ENCODE measurements at regions not wholly inside any gene's neighbourhood (a gene's known extent, or its start where the extent isn't known, plus 50 kb on each side); places are given as distances from the start of the nearest gene placed in this dataset.

DNA sequence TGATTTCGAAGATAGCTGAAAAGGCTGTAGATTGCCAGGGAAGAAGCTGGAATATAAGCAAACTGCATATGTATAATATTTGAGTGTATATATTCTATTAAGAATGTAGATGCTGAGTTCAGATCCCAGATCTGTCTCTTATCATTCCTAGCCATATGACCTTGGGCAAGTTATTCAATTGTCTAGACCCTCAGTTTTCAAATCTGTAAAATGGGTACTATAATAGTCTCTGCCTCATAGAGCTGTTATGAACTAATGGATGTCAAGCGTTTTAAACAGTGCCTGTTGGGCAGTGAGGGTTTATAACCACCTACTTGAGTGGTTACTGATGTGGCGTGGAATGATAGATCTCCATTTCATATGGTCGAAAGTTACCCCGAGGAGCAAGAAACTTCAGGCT is 130.4 kb downstream of the GAS1 start:
- Mint-ChIP-seq H3K27ac (no peak overlapping the region), H3K27me3 (no peaks in the 10 kb centered on the region), H3K4me3 (no peak overlapping the region), H3K36me3 (no peaks in the 10 kb centered on the region), H3K4me1 (no peaks in the 10 kb centered on the region), H3K9me3 (no peaks in the 10 kb centered on the region)
- no peak for ATAC-seq

DNA sequence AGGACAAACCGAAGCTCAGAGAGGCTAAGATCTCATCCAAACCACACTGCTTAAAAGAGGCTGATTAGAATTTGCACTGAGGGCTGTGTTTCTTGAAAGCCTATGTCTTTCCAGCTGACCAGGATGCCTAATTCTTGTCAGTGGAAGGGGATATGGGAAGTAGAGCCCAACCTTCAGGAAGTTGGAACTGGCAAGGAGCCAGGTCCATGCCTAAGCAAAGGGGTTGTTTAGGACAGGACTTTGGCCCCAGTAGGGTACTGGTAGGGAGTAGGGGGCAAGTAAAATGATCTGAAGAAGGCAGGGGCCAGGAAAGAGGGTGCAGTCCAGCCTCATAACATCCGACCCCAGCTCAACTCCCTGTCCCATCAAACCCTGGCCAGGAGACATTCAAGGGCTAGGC is 130.9 kb downstream of the GAS1 start:
- Mint-ChIP-seq H3K9me3 (no peaks in the 10 kb centered on the region), H3K4me1 (no peaks in the 10 kb centered on the region), H3K36me3 (no peaks in the 10 kb centered on the region), H3K4me3 (no peak overlapping the region), H3K27ac (no peak overlapping the region), H3K27me3 (no peaks in the 10 kb centered on the region)
- no peak for ATAC-seq

DNA sequence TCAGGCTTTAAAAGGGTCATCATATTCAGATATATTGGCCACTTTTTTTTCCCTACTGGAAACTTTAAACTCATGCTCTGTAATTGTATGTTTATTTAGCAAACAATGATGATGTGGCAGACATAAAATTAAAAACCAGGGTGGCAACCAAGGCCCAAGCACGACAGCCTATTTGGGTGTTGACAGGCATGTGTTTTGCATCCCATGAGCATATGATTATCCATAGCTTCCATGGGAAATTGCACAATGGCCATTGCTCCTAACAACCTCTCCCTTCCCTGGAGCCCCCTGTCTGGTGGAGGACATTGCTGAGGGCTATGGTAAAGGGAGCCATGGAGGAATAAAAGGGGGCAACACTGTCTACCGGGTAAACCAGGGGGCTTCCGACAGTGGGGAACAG is 134.7 kb downstream of the GAS1 start:
- no peak overlapping the region for H3K4me3 Mint-ChIP-seq
- ATAC-seq, result no peak

DNA sequence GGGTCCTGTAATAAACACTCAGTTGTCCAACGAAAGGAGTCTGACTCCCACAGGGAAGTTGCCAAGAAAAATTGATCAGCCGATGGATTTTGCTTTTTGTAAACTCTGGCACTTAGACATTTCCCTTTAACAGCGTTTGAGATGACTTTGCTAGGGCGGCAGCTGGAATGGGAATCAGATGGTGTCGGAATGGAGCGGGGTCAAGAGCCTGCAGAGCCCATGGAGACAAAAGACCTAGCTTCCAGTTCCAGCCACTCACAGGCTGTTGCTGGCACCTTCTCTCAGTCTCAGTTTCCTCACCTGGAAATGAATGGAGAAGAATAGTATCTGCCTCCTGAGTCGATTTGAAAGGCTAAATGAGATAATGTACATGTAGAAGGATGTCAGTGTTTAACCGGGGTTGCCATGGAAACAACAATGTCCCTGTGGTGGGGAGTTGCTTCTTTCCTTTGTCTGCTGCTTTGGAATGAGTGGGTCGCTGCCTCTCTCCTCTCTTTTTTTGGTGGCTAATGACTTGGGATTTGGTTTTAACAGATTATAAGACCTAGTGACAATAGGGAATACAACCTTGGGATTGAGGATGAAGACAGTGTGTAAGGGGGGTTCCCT is 137.4 kb downstream of the GAS1 start:
- H3K27me3 Mint-ChIP-seq, result no peaks in the 10 kb centered on the region
- H3K4me3 Mint-ChIP-seq, result no peak overlapping the region
- ATAC-seq, result no peak
- no peak overlapping the region for H3K27ac Mint-ChIP-seq
- no peaks in the 10 kb centered on the region for H3K36me3 Mint-ChIP-seq
- H3K9me3 Mint-ChIP-seq, result no peaks in the 10 kb centered on the region
- no peaks in the 10 kb centered on the region for H3K4me1 Mint-ChIP-seq

More for the DNA sequence above, 134.7 kb downstream of the GAS1 start:
- Mint-ChIP-seq H3K27me3 (no peaks in the 10 kb centered on the region), H3K9me3 (no peaks in the 10 kb centered on the region), H3K4me1 (no peaks in the 10 kb centered on the region), H3K27ac (no peak overlapping the region), H3K36me3 (no peaks in the 10 kb centered on the region)

DNA sequence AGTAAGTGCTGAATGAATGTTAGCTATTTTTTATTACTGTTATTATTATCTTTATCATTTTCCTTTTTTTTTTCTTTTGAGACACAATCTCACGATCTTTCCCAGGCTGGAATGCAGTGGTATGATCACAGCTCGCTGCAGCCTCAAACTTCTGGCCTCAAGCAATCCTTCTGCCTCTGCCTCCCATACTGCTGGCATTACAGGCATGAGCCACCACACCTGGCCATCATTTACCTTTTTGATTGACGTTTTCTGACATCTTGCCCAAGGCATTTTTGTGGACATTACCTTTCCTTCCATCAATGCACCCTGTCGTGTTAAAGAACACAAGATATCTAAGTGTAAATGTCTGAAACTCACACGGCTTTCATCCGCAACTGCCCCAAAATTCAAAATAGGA is 138.2 kb downstream of the GAS1 start:
- H3K27me3 Mint-ChIP-seq, result no peaks in the 10 kb centered on the region
- no peaks in the 10 kb centered on the region for H3K4me1 Mint-ChIP-seq
- no peaks in the 10 kb centered on the region for H3K36me3 Mint-ChIP-seq
- ATAC-seq, result no peak
- H3K4me3 Mint-ChIP-seq, result no peak overlapping the region
- no peak overlapping the region for H3K27ac Mint-ChIP-seq
- no peaks in the 10 kb centered on the region for H3K9me3 Mint-ChIP-seq

DNA sequence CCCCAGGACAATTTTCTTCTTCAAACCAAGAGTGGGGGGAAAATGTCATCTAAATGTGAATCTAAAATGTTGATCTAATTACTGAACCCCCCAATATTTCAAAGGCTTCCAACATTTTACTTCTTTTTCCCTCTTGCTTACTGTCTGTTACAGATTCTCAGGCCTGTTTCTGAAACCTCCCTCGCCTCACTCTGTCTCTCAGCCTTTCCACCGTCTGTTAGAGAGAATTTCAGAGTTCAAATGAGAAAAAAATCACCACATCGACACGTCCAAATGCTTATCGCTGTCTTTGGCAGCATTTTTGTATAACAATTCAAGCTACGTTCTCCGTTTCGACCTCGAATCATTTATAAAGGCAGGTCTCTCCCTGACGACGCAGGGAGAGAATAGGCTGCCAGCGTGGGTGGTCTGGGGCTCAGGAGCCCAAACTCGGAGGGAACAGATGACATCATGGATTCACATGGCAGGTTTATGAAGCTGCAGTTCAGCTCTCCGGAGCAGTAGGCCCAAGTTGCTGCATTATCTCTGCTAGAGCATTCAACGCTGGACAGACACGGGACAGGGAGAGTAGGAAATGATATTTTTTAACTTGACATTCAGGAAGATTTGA is 139.8 kb downstream of the GAS1 start:
- Mint-ChIP-seq H3K9me3 (peaks cover 9% of the 10 kb centered on the region), H3K36me3 (no peaks in the 10 kb centered on the region), H3K4me1 (no peaks in the 10 kb centered on the region)

DNA sequence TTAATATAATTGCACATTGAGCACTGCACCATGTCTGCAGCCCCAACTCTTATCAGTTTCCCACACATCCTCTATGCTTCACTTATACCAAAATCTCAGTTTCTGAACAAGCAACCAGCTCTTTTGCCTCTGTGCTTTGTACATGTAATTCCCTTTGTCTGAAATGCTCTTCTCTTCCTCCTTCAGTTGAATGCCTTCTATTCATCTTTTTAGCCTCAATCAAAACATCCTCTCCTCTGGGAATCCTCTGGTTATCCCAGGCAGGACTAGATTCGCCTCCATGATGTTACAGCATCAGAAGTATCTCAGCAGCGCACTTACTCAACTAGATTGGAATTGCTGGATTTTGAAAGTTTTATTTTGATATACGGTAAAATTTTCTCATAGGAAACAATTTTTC is 143.3 kb downstream of the GAS1 start:
- Mint-ChIP-seq H3K4me3 (no peak overlapping the region), H3K4me1 (no peaks in the 10 kb centered on the region), H3K36me3 (no peaks in the 10 kb centered on the region), H3K27ac (no peak overlapping the region), H3K27me3 (no peaks in the 10 kb centered on the region), H3K9me3 (peaks cover 9% of the 10 kb centered on the region)
- ATAC-seq, result no peak

More for the DNA sequence above, 139.8 kb downstream of the GAS1 start:
- Mint-ChIP-seq H3K4me3 (no peak overlapping the region), H3K27ac (no peak overlapping the region), H3K27me3 (no peaks in the 10 kb centered on the region)
- no peak for ATAC-seq

DNA sequence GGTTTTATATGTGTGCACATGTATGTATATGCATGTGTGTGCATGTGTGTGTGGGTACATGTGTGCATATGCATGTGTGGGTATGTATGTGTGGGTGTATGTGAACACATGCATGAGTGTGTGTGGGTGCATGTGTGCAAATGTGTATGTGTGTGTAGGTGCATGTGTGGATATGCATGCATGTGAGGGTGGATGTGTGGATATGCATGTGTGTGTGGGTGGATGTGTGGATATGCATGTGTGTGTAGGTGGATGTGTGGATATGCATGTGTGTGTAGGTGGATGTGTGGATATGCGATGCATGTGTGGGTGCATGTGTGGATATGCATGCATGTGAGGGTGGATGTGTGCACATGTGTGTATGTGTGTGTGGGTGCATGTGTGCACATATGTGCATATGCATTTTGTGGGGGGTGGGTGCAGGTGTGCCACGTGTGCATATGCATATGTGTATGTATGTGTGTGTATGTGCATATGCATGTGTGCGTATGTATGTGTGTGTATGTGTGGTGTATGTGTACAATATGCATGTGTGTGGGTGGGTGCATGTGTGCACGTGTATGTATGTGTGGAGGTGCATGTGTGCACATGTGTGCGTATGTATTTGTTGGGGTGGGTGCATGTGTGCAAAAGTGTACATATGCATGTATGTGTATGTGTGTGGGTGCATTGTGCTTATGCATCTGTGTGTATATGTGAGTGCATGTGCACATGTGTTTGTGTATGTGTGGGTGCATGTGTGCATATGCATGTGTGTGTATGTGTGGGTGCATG is 144.2 kb downstream of the GAS1 start:
- no peaks in the 10 kb centered on the region for H3K36me3 Mint-ChIP-seq
- H3K27ac Mint-ChIP-seq, result no peak overlapping the region
- peaks cover 9% of the 10 kb centered on the region for H3K9me3 Mint-ChIP-seq
- no peaks in the 10 kb centered on the region for H3K4me1 Mint-ChIP-seq
- no peak for ATAC-seq
- H3K4me3 Mint-ChIP-seq, result no peak overlapping the region
- H3K27me3 Mint-ChIP-seq, result no peaks in the 10 kb centered on the region

DNA sequence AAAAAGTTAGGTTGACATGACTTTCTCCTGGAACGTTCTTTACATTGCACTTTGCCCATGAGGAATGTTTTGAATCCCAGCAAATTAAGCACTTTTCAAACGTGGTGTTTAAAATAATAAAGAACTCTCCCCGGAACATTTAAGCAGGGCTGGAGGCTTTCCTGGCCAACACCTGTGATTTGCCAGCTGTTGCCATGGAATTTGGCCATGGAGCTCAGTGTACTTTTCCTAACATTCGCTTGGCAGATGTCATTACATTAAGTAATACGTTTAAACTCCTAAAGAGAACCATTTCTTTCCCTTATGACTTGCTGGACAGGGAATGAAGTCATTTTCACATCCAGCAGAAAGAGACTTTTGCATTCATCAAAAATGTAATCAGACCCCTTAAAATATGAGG is 146.1 kb downstream of the GAS1 start:
- H3K27me3 Mint-ChIP-seq, result no peaks in the 10 kb centered on the region
- peaks cover 9% of the 10 kb centered on the region for H3K9me3 Mint-ChIP-seq
- H3K4me1 Mint-ChIP-seq, result no peaks in the 10 kb centered on the region
- no peaks in the 10 kb centered on the region for H3K36me3 Mint-ChIP-seq
- no peak overlapping the region for H3K27ac Mint-ChIP-seq
- no peak overlapping the region for H3K4me3 Mint-ChIP-seq
- no peak for ATAC-seq

DNA sequence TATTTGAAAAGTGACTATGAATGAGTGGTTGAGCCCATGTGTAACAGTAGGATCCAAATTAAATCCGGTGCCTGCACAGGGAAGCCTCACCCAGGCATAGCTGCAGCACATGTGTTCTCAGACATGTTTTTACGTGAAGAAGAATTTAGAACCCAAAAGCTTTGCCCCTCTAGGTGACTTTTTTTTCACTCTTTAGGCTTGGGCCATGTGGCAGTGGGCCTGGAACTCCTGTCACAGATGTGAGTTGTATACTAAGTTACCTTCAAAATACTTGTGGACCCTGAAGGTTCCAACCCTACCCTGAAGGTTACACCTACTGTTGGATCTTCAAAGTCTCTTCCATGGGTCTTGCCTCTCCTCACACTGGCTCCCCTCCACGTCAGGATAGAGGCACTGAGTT is 146.6 kb downstream of the GAS1 start:
- no peaks in the 10 kb centered on the region for H3K36me3 Mint-ChIP-seq
- peaks cover 9% of the 10 kb centered on the region for H3K9me3 Mint-ChIP-seq
- H3K4me1 Mint-ChIP-seq, result no peaks in the 10 kb centered on the region
- H3K27ac Mint-ChIP-seq, result no peak overlapping the region
- no peak overlapping the region for H3K4me3 Mint-ChIP-seq
- no peaks in the 10 kb centered on the region for H3K27me3 Mint-ChIP-seq
- ATAC-seq, result no peak

DNA sequence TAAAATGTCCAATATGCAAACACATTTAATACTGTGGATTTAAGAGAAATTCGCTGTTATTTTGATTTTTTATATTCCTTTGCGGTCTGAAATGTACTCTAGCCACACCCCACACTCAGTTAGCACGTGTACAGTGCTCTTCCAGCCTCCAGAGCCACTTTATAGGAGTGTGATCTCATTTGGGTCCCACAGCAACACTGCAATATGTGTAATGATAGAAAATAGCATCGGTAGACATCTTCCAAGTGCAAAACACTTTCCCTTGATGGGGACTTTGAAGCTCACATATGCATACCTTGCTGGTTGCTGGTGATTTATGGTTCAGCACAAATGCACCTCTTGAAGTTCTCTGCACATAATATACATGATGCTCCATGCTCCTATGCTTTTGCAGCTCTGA is 148.3 kb downstream of the GAS1 start:
- Mint-ChIP-seq H3K4me3 (no peak overlapping the region), H3K9me3 (peaks cover 9% of the 10 kb centered on the region), H3K27me3 (no peaks in the 10 kb centered on the region), H3K36me3 (no peaks in the 10 kb centered on the region), H3K27ac (no peak overlapping the region), H3K4me1 (no peaks in the 10 kb centered on the region)
- no peak for ATAC-seq

DNA sequence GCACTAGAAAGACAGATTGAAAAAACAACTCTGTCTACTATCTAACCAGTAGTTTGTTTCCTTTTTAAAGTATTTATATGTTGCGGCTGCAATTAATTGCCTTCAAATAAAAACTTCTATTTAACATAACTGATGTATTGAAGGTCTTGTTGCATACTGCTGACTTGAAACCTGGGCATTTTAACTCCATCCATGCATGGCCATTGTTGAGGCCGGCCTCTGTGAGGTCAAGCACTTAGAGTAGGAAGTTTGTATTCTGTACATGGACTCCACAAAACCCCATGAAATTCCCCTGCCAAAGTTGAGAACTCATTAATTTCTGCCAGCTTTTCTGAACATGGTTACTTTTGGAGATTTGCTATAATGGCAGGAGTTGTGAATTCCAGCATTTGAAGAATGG is 150.6 kb downstream of the GAS1 start:
- ATAC-seq, result no peak
- H3K36me3 Mint-ChIP-seq, result no peaks in the 10 kb centered on the region

DNA sequence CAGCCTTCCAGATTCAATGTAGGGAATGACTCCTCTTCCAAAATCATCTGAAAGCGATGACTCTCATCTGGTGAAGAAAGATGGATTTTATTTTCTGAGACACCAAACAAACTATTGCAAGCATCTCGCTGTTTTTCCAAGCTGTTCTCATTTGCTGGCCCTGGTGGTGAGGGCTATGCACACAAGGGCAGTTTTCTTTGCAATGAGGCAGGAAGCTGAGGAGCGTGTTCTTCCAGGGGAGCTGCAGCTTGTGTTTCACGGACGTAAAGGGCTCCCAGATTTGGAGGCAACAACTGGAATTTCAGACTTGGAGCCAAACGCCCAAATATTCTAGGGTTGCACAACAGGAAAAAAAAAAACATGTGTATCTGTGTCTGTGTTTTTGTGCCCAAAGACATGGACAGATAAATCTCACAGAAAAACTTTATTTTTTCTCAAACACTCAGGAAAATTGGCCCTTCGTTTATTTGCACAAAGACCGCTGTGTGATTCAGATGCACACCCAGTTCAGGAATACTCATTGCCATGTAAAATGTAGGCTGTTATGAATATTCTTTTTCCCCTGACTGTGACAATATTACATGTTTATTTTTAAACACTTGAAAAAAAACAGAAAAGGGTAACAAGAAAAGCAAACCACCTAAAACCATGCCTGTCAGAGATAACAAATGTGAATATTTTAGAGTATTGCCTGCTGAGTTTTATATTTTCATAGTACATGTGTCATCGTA is 151.3 kb downstream of the GAS1 start:
- Mint-ChIP-seq H3K27me3 (no peaks in the 10 kb centered on the region), H3K36me3 (no peaks in the 10 kb centered on the region)
- ATAC-seq, result no peak

More for the DNA sequence above, 150.6 kb downstream of the GAS1 start:
- H3K27me3 Mint-ChIP-seq, result no peaks in the 10 kb centered on the region
- H3K9me3 Mint-ChIP-seq, result peaks cover 3% of the 10 kb centered on the region
- no peak overlapping the region for H3K27ac Mint-ChIP-seq
- H3K4me1 Mint-ChIP-seq, result no peaks in the 10 kb centered on the region
- H3K4me3 Mint-ChIP-seq, result no peak overlapping the region

DNA sequence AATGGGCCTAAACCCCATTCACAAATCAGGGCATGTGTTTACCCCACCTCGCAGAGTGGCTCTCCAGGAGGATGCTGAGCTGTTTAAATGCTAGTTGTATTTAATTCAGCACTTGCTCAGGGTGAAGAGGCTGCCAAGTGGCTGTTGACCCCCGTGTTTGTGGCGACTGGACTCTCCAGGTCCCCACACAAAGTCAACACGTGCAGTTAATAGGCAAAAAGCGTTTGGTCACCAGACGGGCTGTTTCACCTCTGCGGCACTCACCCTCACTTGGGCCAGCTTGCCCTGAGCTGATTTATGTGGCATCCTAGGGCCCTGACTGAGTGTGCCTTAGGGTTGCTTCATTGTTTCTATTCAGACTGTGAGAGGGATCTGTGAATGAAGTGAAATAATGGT is 152.3 kb downstream of the GAS1 start:
- peaks cover 3% of the 10 kb centered on the region for H3K9me3 Mint-ChIP-seq
- H3K36me3 Mint-ChIP-seq, result no peaks in the 10 kb centered on the region
- no peak overlapping the region for H3K27ac Mint-ChIP-seq
- ATAC-seq, result no peak
- H3K4me1 Mint-ChIP-seq, result no peaks in the 10 kb centered on the region
- H3K4me3 Mint-ChIP-seq, result no peak overlapping the region
- H3K27me3 Mint-ChIP-seq, result no peaks in the 10 kb centered on the region

More for the DNA sequence above, 151.3 kb downstream of the GAS1 start:
- Mint-ChIP-seq H3K4me3 (no peak overlapping the region), H3K27ac (no peak overlapping the region), H3K4me1 (no peaks in the 10 kb centered on the region), H3K9me3 (peaks cover 3% of the 10 kb centered on the region)

DNA sequence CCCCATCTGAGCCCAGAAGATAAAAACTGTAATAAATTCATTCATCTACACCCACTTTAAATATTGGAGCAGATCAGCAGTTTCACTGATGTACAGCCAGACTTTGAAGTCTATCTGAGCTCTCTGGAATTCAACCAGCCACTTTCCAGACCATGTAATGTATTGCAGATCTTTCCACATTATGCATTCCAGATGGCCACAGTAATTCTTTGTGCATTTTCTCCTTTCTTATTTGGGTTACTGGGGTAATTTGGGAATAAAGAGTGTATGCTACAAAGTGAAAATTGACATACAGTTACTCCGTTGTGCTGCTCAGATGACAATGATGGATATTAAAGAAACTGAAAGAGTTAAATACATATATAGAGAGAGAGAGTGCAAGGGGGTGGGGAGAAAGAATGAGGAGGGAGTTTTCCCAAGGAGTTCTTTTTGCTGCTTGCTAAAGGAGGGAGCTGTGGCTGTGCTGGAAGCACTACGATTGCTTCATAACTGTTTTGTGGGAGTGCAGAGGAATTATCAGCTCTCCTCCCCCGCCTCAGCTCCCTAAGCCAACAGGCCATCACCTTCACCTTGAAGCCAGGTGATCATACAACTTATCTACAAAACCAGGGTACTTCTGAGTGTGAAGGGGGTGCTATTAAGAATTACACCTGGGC is 152.8 kb downstream of the GAS1 start:
- Mint-ChIP-seq H3K27me3 (no peaks in the 10 kb centered on the region), H3K9me3 (peaks cover 3% of the 10 kb centered on the region), H3K4me1 (no peaks in the 10 kb centered on the region), H3K36me3 (no peaks in the 10 kb centered on the region), H3K4me3 (no peak overlapping the region), H3K27ac (no peak overlapping the region)
- no peak for ATAC-seq

Measured in stimulated activated memory B cell treated with anti-CD40 and anti-IgM and Interleukin-4, amounts not matched to agents 10 μg/mL and 1 μg/mL and 100 μg/mL, for 72 hours (primary cell).